RWPE2 (cell line): ENCODE measurements at regions not wholly inside any gene's neighbourhood (a gene's known extent, or its start where the extent isn't known, plus 50 kb on each side); places are given as distances from the start of the nearest gene placed in this dataset.

Experiments
- ATAC-seq: fragments of 200-7000 bp; cut with Tn5 transposase; 3 replicates; pipeline ENCODE4 v1.9.1; 2021; ENCODE audit warnings: low read depth
- DNase-seq: peaks from one replicate; pipeline ENCODE4 v3.0.0-alpha.2; 2020; ENCODE audit warnings: low spot score
- H3K27ac ChIP-seq: fragments of 450-650 bp; 2 replicates; pipeline ENCODE4 v1.5.1; 2017; ENCODE audit warnings: mild to moderate bottlenecking; ENCODE audit not compliant: poor library complexity, severe bottlenecking
- H3K27me3 ChIP-seq: fragments of 250-450 bp; sonication (Bioruptor Pico); 2 replicates; pipeline ENCODE4 v1.5.1; 2021; ENCODE audit warnings: mild to moderate bottlenecking, moderate library complexity; ENCODE audit not compliant: insufficient read depth, poor library complexity, severe bottlenecking
- H3K36me3 ChIP-seq: fragments of 250-450 bp; sonication (Bioruptor Pico); 2 replicates; pipeline ENCODE4 v1.5.1; 2020; ENCODE audit warnings: low read depth, mild to moderate bottlenecking, moderate library complexity
- H3K4me1 ChIP-seq: fragments of 250-450 bp; sonication (Bioruptor Pico); 2 replicates; pipeline ENCODE4 v1.5.1; 2021; ENCODE audit warnings: mild to moderate bottlenecking, moderate library complexity; ENCODE audit not compliant: insufficient read depth, poor library complexity, severe bottlenecking
- H3K4me3 ChIP-seq: fragments of 250-450 bp; sonication (Bioruptor Pico); 2 replicates; pipeline ENCODE4 v1.5.1; 2021; ENCODE audit warnings: mild to moderate bottlenecking, moderate library complexity; ENCODE audit not compliant: severe bottlenecking
- H3K9me3 ChIP-seq: fragments of 250-450 bp; sonication (Bioruptor Pico); 2 replicates; pipeline ENCODE4 v1.5.1; 2021; ENCODE audit warnings: mild to moderate bottlenecking, moderate library complexity; ENCODE audit not compliant: severe bottlenecking
- TF ChIP-seq, protein P1 (sequence below): fragments of 450-650 bp; IDR thresholded peaks from one replicate; pipeline ENCODE4 v1.5.1; 2017; ENCODE audit warnings: mild to moderate bottlenecking, moderate library complexity; ENCODE audit not compliant: poor library complexity, severe bottlenecking

DNA sequence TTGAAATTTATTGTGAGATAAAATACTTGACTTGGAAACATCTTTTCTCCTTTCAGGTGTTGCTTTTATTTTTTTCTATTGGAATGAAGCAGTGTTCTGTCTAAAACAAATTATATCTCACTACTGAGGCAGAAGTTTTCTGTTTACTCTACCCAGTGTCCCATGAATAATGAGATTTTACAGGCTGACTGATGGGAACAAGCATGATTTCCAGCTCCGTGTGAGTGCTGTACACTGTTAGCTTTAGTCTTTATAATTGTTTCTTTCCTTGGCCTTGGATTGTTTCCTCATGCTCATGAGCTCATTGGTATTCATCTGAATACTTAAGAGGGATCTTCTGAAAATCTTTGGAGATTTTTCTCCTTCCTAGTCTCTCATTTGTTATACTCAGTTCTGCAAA, 2049.5 kb upstream of the PRR20A start:
- Histone ChIP-seq H3K27me3 (no peaks in the 10 kb centered on the region), H3K27ac (no peak overlapping the region), H3K4me3 (no peak overlapping the region), H3K4me1 (no peaks in the 10 kb centered on the region), H3K9me3 (no peaks in the 10 kb centered on the region), H3K36me3 (no peaks in the 10 kb centered on the region)
- ATAC-seq = no peak
- TF ChIP-seq, protein P1, sequence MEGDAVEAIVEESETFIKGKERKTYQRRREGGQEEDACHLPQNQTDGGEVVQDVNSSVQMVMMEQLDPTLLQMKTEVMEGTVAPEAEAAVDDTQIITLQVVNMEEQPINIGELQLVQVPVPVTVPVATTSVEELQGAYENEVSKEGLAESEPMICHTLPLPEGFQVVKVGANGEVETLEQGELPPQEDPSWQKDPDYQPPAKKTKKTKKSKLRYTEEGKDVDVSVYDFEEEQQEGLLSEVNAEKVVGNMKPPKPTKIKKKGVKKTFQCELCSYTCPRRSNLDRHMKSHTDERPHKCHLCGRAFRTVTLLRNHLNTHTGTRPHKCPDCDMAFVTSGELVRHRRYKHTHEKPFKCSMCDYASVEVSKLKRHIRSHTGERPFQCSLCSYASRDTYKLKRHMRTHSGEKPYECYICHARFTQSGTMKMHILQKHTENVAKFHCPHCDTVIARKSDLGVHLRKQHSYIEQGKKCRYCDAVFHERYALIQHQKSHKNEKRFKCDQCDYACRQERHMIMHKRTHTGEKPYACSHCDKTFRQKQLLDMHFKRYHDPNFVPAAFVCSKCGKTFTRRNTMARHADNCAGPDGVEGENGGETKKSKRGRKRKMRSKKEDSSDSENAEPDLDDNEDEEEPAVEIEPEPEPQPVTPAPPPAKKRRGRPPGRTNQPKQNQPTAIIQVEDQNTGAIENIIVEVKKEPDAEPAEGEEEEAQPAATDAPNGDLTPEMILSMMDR = no peak
- no peak for DNase-seq

DNA sequence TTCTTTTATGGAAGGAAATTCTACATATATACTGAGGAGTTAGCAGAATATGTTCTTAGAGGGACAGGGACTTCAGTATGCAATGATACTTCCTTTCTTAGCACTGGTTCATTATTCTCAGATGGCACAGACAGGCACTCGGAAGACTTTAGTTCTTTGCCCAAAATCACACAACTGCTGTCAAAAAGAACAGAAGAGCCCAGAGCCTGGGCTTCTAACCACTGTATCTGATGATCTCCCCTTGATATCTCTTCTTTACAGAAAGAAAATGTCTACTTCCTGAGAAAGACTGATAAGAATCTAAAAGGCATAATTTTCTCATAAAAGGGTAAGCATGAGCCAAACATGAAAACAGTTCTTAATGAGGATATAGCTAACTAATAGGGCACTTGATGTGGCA, 2034.2 kb upstream of the PRR20A start:
- Histone ChIP-seq H3K27ac (no peak overlapping the region), H3K36me3 (no peaks in the 10 kb centered on the region), H3K9me3 (no peaks in the 10 kb centered on the region), H3K27me3 (no peaks in the 10 kb centered on the region), H3K4me1 (no peaks in the 10 kb centered on the region), H3K4me3 (no peak overlapping the region)
- TF ChIP-seq, protein P1 = no peak
- no peak for DNase-seq
- ATAC-seq = no peak

DNA sequence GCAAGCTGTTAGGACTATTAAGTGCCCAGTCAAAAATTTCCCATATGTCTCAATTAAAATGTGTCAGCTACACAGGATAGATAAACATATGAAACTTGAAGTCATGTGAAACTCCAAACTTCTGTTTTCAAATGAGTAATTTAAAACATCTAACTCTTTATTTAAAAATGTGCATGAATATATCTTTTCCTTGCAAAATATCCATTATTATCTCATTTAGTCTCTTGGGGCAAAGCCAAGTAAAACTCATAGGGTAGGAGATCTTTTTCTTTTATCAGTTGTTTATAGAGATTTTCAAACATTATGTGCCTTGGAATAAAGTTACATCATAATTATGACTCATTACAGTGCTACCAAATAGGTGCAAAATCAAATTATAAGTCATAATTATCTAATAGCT, 2020.1 kb upstream of the PRR20A start:
- H3K36me3 ChIP-seq = no peaks in the 10 kb centered on the region
- H3K4me3 ChIP-seq = no peak overlapping the region
- no peak for ATAC-seq
- H3K27me3 ChIP-seq = no peaks in the 10 kb centered on the region
- H3K4me1 ChIP-seq = no peaks in the 10 kb centered on the region
- no peak for DNase-seq
- TF ChIP-seq, protein P1 = no peak
- H3K27ac ChIP-seq = no peak overlapping the region
- no peaks in the 10 kb centered on the region for H3K9me3 ChIP-seq

DNA sequence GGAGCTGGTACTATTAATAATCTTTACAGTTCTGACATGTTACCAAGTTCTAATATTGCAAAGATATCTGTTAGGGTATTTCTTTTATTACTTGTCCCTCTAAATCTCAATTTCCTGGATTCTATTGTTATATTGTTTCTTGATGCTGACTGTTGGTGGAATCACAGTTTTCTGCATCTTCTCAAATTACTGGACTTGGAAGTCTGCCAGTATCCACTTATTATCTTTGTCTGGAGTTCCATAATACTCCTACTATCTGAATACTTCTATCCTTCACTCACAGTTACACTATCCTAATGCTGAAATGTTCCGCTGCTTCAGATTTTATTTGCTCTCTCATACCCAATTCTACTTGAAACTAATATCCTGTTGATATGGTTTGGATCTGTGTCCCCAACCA, 1985.7 kb upstream of the PRR20A start:
- no peak for ATAC-seq
- Histone ChIP-seq H3K27ac (no peak overlapping the region), H3K9me3 (no peaks in the 10 kb centered on the region), H3K4me1 (no peaks in the 10 kb centered on the region), H3K36me3 (no peaks in the 10 kb centered on the region), H3K4me3 (no peak overlapping the region), H3K27me3 (no peaks in the 10 kb centered on the region)
- TF ChIP-seq, protein P1 = no peak
- no peak for DNase-seq

DNA sequence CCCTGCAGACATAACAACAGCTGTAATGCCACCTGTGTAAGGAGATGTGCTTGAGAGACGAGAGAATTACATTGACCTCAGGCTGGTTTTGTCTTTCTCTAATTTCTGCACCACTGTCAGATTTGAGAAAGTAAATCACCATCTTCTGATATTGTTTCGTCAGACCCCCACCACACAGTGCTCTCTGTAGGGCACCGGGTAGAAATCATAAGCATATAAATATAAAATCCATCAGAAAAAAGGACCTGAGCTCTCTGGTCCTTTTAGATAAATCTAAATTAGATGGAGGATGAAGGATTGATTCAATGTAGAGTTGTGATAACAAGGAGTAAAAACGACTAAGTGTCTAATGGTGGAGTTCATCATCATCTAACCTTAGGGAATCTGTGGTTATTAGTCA, 1981.0 kb upstream of the PRR20A start:
- Histone ChIP-seq H3K27me3 (no peaks in the 10 kb centered on the region), H3K27ac (no peak overlapping the region), H3K4me3 (no peak overlapping the region), H3K9me3 (no peaks in the 10 kb centered on the region), H3K36me3 (no peaks in the 10 kb centered on the region), H3K4me1 (no peaks in the 10 kb centered on the region)
- TF ChIP-seq, protein P1 = no peak
- ATAC-seq (no peak), DNase-seq (no peak)
